Stimulated activated CD8-positive, alpha-beta memory T cell treated with anti-CD3 and anti-CD28 coated beads, Interleukin-7, amount 100 ng/mL, for 24 hours (primary cell): ENCODE measurements at regions not wholly inside any gene's neighbourhood (a gene's known extent, or its start where the extent isn't known, plus 50 kb on each side); places are given as distances from the start of the nearest gene placed in this dataset.
"Not testable (repeated sequence)": the region's sequence is repeated elsewhere in the genome, so short reads cannot be mapped to it uniquely, and the experiment has no call there.

ENCODE experiments used
- DNase-seq: peaks from one replicate; pipeline ENCODE4 v3.0.0-alpha.2; 2020; ENCODE audit warnings: low read depth

DNA sequence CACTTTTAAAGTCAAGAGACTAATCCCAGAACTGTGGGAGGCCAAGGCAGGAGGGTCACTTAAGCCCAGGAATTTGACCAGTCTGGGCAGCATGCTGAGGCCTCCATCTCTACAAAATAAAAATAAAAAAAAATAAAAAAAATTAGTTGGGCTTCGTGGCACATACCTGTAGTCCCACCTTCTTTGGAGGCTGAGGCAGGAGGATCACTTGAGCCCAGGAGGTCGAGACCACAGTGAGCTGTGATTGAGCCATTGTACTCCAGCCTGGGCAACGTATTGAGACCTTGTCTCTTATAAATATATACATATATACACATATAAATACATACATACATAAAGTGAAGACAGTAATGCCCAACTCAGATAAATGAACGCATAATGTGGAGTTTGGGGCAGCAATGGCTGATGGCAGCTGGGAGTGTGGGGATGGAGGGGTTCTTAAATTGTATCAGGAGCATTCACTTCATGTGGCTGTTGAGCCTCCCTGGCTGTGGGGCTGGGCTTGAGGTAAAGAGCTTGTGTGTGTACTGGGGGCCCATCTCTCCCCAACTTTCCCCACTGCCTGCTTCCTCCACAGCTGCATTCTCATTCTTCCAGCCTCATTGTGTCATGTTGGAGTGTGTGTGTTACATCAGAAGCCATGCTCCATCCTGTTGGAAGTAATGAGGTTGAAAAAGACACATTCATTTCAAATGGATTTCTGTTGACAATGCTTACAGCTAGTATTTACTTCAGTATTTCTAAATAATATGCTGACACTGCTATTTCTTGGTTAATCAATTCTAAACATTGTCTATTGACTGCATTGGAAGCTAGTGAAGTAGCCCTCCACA, 96.5 kb upstream of the HS6ST1 start:
- DNase-seq: no peak

DNA sequence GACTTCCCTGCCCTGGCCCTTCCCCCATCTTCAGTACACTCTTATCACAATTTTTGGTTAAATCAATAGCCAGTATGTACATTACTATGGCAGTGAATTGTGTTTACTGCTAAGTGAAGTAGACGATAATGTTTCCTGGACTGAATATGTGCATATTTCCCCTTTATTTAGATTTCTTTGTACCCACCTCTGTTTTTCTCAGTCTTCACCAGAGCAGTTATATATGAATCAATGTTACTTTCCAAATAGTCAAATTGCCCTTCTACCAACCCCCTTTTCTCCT, 97.1 kb upstream of the HS6ST1 start:
- DNase-seq: no peak

DNA sequence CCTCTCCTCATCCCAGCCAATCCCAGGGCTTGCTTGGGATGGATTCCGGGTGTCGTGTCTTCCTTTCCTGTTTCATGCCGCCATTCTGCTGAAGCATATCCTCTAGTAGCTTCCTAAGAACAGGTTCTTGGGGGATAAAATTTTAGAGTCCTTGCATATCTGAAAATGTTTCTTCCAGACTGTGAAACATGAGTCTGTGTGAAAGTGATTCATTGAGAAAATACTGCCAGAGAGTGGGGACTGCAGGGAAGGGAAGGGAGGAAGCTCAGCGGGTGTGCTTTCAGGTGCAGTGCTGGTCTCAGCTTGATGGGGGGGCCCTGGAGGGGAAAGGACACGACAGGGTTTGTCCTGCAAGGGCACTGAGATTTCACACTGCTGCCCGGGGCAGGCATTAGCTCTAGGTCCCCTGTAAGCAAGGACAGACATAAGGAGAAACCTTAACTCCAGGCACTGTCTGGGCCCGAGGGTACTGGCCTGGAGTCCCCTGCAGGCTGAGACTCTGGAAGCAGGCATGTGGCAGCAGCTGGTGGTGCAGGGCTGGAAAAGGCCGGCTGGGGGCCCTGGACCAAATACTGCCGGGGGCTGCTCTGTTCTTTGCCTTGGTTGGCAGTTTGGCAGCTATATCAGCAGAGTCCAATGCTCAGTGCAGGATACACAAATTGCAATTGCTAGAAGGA, 97.6 kb upstream of the HS6ST1 start:
- no peak for DNase-seq

DNA sequence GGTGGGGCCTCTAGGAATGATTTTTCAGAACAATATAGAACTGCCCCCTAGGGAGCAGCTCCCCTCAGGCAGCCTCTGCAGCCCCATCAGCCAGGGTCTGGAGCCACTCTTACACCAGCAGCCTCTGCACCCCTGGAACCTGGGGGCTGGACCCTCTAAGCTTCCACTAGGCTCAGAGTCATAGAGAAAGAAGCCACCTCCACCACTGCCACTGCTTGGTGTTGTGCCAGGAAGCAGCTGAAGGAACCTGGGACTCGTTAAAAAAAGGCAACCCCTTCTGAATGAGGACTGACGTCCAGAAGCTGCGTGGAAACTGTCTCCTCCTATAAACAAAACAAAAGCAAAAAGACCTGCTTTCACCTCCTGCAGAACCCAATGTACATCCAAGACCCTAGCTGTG, 98.1 kb upstream of the HS6ST1 start:
- no peak for DNase-seq

DNA sequence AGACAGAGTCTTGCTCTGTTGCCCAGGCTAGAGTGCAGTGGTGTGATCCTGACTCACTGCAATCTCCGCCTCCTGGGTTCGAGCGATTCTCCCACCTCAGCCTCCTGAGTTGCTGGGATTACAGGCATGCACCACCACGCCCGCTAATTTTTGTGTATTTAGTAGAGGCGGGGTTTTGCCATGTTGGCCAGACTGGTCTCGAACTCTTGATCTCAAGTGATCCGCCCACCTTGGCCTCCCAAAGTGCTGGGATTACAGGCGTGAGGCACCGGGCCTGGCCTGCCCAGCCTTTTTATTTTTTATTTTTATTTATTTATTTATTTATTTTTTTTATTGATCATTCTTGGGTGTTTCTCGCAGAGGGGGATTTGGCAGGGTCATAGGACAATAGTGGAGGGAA, 98.6 kb upstream of the HS6ST1 start:
- not testable (repeated sequence) for DNase-seq

DNA sequence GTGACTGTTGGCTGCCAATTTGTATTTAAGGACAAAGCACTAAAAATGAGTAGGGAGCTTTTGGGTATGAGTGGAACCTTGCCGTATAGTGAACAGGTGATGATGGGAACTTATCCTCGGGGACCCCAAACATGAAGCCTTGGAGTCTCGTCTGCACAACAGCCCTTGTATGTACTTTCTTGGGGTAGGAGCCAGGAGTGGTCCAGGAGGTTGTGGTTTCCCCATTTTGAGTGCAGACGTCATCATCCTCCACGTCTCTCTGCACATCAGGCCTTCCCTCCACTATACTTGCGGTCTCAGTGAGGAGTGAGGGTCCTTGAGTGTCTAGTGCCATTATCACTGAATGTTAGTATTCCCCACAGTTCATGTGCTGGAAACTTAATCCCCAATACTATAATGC, 101.5 kb upstream of the HS6ST1 start:
- no peak for DNase-seq

DNA sequence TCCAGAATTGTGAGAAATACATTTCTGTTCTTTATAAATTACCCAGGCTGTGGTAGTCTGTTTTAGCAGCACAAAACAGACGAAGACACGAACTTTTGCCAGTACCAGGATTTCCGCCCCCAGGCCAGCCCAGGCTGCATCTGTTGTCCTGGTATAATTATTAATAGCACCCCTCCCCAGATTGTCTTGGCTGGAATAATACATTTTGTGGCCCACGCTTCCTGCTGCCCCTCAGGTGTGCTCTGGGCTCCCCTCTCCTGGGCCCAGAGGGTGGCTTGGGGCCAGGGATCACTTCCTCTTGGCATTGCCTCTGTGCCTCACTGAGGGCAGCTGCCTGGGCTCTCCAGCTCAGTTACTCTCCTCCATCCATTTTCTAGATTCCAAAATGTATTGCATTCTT, 102.1 kb upstream of the HS6ST1 start:
- no peak for DNase-seq

DNA sequence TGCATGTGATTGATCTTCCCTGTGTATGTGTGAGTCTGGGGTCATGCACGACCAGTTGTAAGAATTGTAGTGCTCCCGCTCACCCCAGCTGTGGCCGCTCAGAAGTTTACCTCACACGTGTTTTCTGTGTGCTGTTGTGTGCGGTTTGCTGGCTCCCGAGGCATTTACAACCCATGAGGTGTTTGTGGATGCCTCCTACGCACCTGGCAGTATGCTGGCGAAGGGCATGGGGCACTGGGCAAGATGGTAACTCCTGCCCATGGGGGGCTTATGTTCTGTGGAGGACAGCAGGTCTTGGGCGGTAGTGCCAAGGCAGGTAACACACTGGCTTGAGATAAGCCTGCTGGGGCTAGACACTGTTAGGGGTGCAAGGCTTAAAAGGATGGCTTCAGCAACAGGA, 102.6 kb upstream of the HS6ST1 start:
- no peak for DNase-seq

DNA sequence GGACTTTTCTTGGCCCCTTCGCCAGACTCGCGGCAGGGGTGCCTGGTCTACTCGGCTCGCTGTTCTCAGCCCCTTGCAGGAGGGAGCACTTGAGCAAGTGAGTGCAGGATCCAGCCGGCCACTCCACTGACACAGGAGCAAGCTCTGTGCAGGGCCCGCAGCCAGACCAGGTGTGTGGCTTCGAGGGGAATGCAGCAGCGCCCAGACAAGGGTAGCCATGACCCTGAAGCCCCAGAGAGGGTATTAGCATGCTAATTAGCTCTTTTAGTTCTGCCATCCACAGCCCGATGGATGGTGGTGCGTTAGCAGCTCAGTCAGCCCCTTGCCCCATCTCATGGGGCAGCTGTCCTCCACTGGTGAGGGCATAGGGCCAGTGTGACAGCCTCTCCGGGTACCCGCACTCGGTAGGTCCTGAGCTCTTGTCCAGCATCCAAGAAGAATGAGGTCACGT, 103.2 kb upstream of the HS6ST1 start:
- no peak for DNase-seq

DNA sequence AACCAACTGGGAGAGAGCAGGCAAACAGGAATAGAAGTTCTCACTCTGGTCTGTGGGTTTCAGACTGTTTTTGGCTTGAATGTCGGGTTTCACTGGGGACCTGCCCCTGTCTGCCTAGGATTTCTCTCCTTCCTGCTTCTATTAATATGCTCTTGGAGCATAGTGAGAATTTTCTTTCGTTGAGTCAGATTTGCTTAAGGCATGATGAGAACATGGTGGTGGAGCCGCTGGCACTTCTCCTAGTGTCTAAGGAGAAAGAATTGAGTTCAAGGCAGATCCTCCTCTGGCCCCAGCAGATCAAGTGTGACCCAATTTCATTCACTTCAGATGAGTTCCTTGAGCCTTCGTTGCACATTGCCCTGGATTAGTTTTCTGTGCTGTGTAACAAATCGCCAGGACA, 103.9 kb upstream of the HS6ST1 start:
- no peak for DNase-seq

DNA sequence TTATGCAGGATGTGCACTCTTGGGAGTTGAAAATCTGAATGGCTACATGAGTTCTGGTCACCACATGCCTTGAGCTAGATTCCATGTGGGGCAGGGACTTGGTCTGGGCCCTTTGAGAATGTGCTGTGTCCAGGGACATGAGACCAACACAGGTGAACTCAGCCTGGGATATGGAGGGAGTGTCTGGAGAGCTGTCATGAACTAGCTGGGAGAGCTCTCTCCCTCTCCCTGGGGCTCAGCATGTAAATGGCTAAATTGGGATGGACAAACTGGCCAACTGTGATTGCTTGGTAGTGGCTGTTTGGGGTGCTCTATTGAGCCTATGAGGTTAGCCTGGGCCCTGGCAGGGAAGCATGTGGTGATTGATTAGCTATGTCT, 105.1 kb upstream of the HS6ST1 start:
- no peak for DNase-seq

DNA sequence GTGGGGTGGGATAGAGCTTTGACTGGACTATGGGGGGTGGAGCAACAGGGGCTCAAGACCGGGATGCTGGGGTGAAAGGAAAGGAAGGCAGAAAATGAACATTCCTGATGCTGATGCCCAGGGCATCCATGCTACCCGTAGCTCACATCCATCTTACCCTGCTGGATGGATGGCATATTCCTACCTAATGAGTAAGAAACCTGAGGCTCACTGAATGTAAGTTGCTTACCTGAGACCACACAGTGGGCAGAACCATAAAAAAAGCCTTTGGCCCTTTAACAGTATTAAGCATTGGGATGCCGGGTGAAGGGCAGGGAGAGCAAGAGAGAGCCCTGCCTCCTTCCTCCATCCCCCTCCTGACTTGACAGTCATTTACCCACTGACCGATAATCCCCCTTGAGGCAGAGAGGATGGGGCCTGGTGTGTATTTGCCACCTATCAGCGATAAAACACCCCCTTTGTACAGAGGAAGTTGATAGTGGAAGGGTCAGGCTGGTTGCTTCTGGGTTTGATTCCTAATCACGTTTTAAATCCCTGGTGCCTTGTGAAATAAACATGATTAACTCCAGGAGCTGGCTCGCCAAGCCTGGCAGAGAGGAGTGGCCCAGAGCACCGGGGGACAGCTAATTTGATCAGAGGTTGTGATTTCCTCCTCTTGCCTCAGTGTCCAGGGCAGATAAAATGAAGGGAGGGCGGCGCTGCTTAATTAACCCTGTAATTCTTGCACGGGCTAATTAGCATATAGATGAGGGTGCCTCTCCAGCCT, 105.9 kb upstream of the HS6ST1 start:
- no peak for DNase-seq

DNA sequence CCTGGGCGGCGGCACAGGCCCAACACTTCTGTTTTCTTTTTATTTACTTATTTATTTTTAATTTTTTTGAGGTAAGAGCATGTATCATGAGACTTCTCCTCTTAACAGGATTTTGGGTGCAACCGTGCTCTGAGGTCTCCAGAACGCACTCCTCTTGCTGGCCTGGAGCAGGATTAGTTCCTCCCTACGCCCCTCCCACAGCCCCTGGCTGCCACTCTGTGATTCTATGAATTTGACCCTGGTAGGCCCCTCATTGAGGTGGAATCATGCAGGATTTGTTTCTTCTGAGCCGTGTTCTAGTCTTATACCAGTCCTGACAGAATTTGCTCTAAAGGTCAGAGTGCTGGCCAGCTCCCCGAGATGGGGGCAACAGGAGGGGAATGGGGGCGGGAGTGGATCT, 106.5 kb upstream of the HS6ST1 start:
- DNase-seq: no peak

DNA sequence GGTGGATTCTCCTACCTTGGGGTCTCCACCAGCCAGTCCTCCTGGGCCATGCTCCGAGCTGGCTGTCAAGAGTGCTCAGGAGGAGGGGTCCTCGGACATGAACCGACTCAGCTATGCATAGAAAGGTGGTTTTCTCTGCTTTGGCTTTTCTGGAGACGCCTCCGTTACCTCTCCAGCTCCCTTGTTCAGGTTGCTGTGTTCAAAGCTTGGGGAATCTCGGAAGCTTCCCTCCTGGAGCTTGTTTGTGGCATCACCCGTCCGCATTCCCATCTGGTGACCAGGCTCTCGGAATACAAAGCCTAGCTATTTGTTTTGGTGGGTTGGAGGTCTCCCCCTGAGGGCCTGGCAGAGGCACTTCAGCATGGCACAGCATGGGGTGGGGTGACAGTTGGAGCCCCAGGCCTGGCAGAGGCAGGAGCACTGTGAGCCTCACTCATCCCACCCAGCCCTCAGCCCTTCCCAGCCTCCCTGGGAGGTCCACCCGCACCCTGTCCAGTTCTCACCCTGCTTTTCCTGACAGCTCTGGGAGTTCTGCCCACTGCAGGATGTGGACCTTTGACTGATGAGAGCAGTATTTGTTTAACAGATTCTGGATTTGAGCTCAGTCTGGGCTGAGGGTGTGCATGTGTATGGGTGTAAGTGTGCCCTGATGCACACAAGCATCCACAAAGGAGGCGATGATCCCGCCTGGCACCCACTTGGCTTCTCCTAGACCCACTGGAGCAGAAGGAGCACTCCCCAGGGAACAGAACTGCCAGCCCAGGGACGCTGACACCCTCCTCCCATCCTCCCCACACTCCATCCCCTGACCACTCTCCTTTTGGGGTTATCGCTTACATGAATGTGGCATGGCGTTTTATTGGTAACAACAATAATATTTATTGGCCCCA, 107.3 kb upstream of the HS6ST1 start:
- no peak for DNase-seq

DNA sequence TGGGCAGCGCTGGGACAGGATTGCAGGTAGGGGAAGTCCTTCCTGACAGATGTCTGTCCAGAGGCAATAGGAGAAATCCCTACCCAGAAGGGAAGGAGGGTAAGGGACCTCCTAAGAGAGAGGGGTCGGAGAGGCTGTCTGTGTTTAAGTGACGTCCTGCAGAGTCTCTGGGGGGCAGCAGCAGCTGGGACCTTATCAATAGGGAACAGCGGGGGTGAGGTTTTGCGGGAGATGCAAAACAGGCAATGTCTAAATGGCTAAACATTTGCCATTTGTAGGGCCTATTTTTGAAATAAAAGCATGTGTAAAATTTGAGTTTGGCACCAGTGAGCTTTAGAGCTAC, 108.7 kb upstream of the HS6ST1 start:
- DNase-seq: no peak

DNA sequence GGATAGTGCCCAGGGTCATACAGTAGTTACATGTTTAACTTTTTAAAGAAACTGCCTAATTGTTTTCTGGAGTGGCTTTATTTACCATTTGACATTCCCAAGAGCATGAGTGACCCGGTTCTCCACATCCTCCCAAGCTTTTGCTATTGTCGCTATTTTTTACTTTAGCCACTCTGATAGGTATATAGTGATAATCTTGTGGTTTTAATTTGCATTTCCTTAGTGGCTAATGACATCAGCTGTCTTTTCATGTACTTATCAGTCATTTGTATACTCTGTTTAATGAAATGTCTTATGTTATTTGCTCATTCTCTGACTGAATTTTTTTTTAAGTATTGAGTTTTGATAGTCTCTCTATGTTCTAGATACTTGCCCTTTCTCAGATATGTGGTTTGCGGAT, 109.7 kb upstream of the HS6ST1 start:
- no peak for DNase-seq

DNA sequence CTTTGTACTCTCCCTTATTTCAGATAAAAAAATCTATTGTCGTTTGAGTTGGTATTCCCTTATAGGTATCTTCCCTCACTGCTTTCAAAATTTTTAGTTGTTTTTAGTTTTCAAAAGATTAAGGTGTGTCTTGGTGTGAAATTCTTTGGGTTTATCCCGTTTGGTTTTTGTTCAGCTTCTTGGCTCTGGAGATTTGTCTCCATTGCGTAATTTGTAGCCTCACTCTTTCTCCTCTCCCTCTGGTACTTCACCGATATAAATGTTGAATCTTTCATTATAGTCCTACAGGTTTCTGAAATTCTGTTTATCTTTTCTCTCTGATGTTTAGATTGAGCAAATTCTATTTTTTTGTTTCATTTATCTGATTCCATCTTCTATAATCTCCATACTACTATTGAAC, 113.8 kb upstream of the HS6ST1 start:
- no peak for DNase-seq

DNA sequence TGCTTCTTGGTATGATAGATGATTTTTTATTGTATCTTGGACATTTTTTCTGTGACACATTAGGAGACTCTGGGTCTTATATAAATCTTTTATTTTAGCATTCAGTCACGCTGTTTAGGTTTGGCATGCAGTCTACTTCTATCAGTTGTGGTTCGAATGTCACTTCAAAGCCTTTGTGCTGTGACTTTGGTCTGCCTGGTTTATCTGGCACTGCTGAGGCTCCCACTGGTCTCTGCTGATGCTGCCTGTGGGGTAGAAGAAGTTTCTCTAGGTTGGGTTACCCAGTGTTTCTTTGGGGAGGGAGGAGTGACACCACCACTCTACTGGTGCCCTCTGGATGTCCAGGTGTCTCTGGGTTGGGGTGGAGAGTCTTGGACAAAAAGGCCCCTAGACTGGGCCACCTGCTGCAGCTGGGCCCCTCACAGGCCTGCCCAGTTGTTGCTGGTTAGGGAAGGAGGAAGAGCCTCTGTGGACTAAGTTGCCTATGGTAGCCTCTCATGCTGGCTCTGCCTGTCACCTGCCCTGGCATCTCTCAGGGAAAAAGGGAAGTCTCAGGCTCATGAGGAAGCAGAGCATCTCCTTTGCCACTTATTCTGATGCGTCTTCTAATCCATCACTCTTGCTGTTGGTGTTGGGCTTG, 115.4 kb upstream of the HS6ST1 start:
- DNase-seq: no peak

DNA sequence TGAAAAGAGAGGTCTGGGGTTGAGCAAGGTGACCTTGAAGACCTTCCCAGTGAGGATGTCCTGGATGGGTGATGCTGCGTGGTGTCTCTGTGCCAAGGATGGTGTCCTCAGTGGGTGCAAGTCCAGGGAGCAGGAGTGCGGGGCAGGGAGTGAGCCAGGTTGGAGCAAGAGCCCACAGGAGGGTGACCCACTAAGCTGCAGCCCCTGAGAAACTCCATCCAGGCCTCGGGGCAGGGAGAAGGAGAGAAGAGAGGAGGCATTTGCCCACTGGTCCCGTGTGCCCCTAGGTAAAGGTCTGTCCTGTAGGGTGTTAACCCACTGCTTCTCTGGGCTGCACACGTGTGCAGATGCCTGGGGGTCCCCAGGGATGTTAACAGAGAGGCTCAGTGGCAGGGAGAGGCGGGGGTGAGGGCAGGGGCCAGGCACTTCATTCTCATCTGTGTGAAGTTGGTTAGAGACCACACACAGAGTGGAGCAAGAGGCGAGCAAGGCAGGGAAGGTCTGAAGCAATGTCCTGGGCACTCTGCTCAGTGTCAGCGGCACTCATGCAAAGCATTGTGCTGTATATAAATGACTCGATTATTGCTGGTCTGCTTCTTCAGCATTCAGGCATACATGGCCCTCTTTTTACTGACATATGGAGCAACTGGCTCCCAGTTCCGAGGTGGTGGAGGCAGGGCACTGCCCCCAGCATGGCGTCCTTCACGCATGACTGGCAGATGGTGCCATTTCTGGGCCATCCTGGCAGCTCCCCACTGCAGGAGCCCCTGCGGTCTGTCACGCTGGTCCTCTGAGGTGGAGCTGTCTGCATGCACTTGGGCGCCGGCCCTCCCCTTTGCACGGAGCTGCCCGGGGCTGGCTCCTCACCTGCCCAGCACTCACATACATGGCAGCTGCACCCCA, 117.2 kb upstream of the HS6ST1 start:
- no peak for DNase-seq

DNA sequence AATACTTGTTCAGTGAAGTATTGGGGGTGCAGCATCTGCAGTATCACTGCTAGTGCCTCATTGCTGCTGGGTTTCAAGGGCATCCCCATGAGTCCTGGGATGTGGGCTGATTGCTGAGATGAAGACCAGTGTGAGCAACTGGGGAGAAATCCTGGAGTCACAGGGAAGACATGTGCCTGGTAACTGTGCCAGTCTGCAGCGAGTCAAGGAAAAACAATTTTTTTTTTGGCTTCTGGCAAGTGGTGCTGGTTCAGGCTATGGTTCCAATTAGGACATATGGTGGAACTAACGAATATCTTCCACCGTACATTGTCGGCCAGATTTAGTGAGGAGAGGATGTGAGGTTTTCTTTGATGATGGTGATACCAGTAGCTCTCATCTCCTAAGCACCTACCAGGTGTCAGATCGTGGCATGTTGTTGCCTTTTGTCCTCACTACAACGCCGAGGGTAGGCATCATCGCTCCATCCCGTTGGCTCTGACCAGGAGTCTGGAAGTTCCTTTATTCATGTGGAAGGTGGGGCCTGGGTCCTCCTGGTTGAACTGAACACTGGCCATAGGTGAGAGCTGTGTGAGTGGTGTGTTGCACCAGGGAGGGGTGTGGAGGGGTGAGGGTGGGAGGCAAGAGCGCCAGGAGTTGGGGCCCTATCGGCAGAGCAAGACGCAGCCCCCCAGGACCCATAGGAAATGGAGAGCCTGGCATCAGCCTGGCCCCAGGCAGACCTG, 118.0 kb upstream of the HS6ST1 start:
- no peak for DNase-seq
